Renal cortical epithelial cell (primary cell): ENCODE measurements at regions not wholly inside any gene's neighbourhood (a gene's known extent, or its start where the extent isn't known, plus 50 kb on each side); places are given as distances from the start of the nearest gene placed in this dataset.
A peak's percentile ranks its signal among the peaks of the same experiment; 100 is the strongest.
"Not testable (repeated sequence)": the region's sequence is repeated elsewhere in the genome, so short reads cannot be mapped to it uniquely, and the experiment has no call there.

ENCODE experiments used
- DNase-seq: peaks from one replicate; pipeline ENCODE4 v3.0.0-alpha.2; 2011; ENCODE audit warnings: low read depth

- no peak for DNase-seq
Measured at GRCh38 chr6:22748681-22749080, 179.3 kb downstream of the HDGFL1 start.

DNA sequence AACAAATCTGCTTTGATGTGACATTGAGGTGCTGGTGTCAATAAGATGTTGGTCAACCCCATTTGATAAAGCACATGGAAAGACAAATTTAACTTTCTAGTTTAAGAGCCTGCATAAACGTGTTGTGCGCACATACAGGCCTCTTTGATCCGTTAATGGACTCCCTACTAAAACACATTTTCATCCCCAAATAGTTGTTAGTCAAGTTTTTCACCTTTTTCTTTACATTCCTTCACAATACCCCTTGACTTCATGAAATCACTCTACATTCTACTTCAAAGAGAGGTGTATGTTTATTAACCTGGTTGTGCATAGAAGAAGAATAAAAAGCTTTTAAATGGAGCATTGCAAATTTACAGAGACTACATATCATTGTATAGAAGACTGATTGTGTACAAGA is 180.3 kb downstream of the HDGFL1 start:
- no peak for DNase-seq

DNA sequence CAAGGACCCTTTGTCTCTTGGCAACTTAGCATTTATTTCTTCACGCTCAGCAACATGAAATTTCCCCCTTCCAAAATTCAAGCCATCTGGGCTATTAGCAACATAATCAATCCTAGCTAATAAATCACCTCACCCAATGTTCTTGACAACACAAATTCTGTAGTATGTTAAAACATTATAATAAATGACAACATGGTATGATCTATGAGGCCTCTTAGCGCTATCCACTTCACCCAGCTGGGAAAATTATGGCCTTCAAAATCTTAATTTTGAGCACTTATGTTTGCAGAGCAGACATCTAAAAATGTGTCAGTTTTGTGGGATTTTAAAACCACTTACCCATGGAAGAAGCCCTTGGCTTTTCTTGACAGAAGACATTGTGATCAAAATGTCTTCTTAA is 181.9 kb downstream of the HDGFL1 start:
- DNase-seq, result no peak

GRCh38 chr6:22752522-22752921 is 183.2 kb downstream of the HDGFL1 start:
- DNase-seq, result no peak

DNA sequence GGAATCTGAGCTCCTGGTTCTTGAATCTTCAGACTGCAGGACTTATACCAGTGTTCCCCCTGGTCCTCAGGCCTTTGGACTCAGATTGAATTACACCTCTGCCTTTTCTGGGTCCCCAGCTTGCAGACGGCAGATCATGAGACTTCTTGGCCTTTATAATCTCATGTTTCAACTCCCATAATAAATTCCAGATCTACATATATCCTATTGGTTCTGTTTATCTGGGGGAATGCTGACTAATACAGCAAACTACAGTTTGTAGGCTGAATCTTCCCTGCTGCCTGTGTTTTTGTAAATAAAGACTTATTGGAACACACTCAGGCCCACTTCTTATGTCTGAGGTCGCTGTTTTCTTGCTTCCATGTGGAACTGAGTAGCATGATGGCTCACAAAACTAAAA is 184.7 kb downstream of the HDGFL1 start:
- DNase-seq, result no peak

- DNase-seq, result no peak
Measured at GRCh38 chr6:22755605-22756004, 186.2 kb downstream of the HDGFL1 start.

DNA sequence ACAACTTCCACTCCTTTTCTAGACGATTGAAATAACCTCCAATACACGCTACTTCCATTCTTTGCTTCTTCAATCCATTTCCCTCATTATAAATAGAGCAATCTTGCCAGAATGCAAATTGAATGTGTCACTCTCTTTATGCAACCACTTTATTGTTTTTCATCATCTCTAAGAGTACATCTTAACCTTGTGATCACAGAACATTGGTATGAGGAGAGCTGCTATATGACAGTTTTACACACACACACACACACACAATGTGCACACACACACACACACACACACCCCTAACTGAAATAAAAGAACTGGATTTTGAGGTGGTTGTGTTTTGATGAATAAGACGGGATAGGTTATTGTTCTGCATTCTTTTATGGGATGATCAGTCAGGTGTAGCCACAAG is 187.0 kb downstream of the HDGFL1 start:
- peak; percentile 85 for DNase-seq

GRCh38 chr6:22764496-22764895 is 195.1 kb downstream of the HDGFL1 start:
- peak; percentile 14 for DNase-seq

DNA sequence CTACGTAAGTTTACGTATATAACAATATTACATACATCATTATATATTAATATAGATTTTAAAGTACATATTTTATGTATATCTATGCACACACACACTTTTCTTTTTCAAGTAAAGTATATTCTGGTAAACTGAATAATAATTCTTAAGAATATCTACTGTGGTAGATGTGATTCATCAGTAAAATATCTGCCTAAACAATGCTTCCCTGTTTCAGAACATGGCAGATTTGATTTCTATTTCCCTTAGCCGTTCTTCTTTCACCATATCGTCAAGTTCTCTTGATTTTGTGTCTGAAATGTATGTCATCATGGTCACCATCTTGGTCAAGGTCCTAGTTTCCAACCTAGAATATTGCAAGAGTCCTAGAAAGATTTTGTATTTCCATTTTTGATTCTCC is 195.6 kb downstream of the HDGFL1 start:
- DNase-seq, result peak; percentile 60

- peak; percentile 93 for DNase-seq
Measured at GRCh38 chr6:22766979-22767378, 197.6 kb downstream of the HDGFL1 start.

- no peak for DNase-seq
Measured at GRCh38 chr6:22770054-22770453, 200.7 kb downstream of the HDGFL1 start.

DNA sequence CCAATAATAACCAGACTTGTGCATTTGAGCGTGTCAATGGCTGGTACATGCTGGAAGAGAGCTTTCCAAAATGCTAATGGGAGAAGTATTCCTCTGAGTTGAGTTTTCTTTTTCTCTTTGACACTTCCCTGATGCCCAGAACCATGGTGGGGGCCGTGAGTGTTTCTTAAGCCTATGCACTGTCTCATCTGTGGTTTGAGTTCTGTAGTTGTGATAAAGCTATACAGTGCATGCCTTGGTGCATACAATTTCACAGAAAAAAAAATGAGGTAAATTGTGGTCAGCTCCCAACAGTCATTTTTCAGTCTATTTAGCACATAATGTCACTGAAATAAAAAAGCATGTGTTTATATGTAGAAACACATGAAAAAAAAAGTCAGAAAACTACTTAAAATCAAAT is 204.8 kb downstream of the HDGFL1 start:
- peak; percentile 33 for DNase-seq

DNA sequence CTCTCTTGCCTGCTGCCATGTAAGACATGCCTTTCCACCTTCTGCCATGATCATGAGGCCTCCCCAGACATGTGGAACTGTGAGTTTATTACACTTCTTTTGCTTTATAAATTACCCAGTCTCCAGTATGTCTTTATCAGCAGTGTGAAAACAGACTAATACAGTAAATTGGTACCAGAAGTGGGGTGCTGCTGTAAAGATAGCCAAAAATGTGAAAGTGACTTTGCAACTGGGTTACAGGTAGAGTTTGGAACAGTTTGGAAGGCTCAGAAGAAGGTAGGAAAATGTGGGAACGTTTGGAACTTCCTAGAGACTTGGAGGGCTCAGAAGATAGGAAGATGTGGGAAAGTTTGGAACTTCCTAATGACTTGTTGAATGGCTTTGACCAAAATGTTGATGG is 209.1 kb downstream of the HDGFL1 start:
- not testable (repeated sequence) for DNase-seq

GRCh38 chr6:22779062-22779461 is 209.7 kb downstream of the HDGFL1 start:
- no peak for DNase-seq

- DNase-seq, result no peak
Measured at GRCh38 chr6:22783931-22784330, 214.6 kb downstream of the HDGFL1 start.

DNA sequence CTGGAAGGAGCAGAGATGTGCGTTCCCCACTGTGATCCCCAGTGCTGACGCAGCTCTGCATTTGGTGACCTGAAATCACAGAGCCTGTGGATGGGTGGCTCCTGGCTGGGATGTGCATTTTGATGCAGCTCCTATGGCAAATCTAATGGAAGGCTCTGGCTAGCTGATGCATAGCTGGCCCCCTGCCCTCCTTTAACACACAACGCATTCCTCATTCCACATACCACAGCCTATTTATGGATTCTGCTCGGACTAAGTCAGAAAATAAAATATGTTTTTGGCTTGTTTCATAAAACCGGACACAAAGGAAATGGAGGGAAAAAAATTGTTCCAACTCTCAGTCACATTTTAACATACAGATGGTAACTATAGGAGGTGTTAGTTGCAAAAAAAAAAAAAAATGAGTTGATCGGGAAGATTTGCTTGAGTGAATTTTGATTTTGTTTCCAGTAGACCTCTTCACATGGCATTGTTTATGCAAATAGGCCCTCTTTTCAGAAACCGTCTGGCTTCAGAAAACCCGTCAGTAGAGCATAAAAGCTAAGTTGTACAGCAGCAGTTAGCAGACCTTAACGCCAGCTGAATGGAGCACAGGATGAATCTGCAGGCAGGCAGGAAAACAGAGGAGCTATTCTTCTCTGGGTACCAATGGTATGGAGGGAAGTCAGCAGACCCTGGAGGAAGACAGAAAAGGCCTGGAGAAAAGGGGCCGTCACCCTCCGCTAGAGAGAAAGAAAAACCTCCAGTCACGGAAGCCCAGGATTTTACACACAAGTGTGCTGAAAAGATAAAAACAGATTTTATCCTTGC is 215.4 kb downstream of the HDGFL1 start:
- DNase-seq, result peak; percentile 45

DNA sequence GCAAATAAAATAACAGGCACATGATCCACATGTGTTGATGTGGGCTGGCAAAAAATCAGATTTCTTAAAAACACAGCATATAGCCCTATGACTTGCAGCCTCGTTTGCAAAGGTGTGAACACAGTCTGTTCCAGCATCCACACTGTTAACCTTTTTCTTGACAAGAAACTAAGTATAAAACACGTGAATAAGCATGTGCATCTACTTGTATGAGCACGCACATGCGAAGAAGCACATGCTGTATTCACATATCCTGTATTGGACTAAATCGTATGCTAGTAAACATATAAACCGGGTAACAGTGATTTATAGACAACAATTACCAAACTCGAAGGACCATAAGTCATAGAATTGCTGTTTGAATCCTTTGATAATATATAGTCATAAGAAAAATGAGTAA is 218.7 kb downstream of the HDGFL1 start:
- no peak for DNase-seq

DNA sequence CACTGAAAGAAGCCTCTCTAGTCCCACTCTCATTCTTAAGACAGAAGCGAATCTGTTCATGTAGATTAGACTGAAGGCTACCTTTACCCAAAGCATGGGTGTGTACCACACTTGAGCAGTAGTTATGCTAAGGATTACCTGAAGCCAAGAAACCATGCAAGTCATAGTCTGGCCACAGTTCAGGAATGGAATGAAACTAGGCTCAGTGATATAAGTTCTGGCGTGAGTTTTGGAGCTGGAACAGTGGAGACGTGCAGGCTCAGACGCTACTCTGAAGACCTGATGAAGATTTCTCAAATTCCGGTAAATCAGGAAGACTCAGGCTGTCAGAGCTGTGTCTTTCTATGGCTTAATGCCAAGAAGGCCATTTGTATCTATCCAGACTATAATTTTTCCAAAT is 219.9 kb downstream of the HDGFL1 start:
- no peak for DNase-seq

GRCh38 chr6:22794844-22795243 is 225.5 kb downstream of the HDGFL1 start:
- no peak for DNase-seq

DNA sequence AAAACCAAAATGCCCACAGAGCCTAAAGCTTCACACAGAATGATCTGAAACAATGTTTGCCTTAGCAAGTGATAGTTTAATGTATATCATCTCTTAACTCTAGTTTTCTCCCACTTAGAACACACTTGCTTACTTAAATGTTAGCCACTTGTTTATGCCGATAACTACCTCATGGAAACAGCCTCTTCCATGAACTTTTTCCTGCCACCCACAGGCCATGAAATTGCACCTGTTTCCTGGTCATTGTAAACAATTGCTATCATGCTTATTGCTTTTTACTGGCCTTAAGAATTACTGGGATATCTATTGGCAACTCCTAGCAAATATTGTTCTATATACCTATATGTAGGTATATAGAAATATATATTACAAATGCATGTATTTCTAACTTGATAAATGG is 231.1 kb downstream of the HDGFL1 start:
- DNase-seq, result no peak

GRCh38 chr6:22801831-22802230 is 232.5 kb downstream of the HDGFL1 start:
- peak; percentile 26 for DNase-seq

DNA sequence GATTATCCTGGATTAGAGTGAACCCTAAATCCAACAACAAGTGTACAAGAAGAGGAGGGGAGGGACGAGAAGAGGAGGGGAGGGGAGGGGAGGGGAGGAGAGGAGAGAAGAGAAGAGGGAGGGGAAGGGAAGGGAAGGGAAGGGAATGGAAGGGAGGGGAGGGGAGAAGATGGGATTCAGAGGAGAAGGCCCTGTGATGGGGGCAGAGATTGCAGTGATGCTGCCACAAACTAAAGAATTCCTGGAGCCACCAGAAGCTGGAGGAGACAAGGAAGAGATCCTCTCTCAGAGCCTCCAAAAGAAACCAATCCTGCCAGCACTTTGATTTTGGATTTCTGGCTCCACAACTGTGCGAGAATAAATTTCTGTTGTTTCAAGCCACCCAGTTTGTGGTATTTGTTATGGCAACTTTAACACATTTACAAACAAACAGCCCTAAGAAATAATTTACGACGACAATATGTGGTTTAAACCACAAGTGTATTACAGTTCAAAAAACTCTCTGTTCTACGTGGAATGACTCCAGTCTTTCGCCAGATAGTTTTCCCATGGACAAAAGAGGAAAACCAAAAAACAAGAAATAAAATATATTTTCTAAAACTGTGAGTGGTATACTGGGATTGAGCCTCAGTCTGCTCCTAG is 235.4 kb downstream of the HDGFL1 start:
- DNase-seq, result peak; percentile 51

GRCh38 chr6:22807261-22807660 is 237.9 kb downstream of the HDGFL1 start:
- no peak for DNase-seq

DNA sequence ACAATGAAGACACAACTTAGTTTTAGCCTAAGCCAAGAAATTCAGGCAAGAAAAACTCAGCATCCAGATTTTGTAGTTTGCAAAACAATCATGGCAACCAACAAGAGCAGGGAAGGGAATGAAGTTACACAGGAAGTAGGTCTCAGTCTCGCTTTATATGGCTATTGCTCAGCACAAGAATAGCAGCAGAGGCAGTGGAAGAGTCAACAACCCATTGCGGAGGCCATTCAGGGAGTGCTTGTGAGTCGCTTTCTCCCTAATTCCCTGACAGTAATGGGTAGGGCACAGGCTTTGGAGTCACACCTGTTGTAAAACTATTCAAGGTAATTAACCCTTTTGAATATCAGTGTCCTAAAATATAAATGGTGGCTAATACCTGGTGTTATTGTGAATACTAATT is 238.5 kb downstream of the HDGFL1 start:
- DNase-seq, result no peak
